H9 (cell line): ENCODE measurements at regions not wholly inside any gene's neighbourhood (a gene's known extent, or its start where the extent isn't known, plus 50 kb on each side); places are given as distances from the start of the nearest gene placed in this dataset.

ENCODE experiments used
- DNase-seq: peaks from one replicate; pipeline ENCODE4 v3.0.0-alpha.2; 2017
- H2AFZ ChIP-seq: one replicate; pipeline ENCODE4 v1.6.1; 2013; ENCODE audit warnings: mild to moderate bottlenecking, low read length, control low read depth, moderate library complexity
- H2AK5ac ChIP-seq: 2 replicates; pipeline ENCODE4 v1.6.1; 2013; ENCODE audit warnings: low read length, control low read depth, mixed read lengths; ENCODE audit not compliant: insufficient read length
- H2BK120ac ChIP-seq: one replicate; pipeline ENCODE4 v1.6.1; 2013; ENCODE audit warnings: low read depth, mild to moderate bottlenecking, low read length, control low read depth, inconsistent platforms; ENCODE audit not compliant: poor library complexity, severe bottlenecking
- H2BK12ac ChIP-seq: 2 replicates; pipeline ENCODE4 v1.6.1; 2013; ENCODE audit warnings: low read length, control low read depth, mixed read lengths, low read depth; ENCODE audit not compliant: insufficient read length
- H2BK15ac ChIP-seq: 2 replicates; pipeline ENCODE4 v1.6.1; 2013; ENCODE audit warnings: low read depth, low read length, control low read depth
- H2BK20ac ChIP-seq: one replicate; pipeline ENCODE4 v1.6.1; 2013; ENCODE audit warnings: low read depth, mild to moderate bottlenecking, low read length, control low read depth, inconsistent platforms; ENCODE audit not compliant: poor library complexity, severe bottlenecking
- H2BK5ac ChIP-seq: 2 replicates; pipeline ENCODE4 v1.6.1; 2013; ENCODE audit warnings: low read length, control low read depth, mixed read lengths; ENCODE audit not compliant: insufficient read length
- H3K14ac ChIP-seq: 2 replicates; pipeline ENCODE4 v1.6.1; 2013; ENCODE audit warnings: low read length, control low read depth; ENCODE audit not compliant: insufficient read depth
- H3K18ac ChIP-seq: 2 replicates; pipeline ENCODE4 v1.6.1; 2013; ENCODE audit warnings: low read depth, mild to moderate bottlenecking, mixed read lengths, low read length, control low read depth; ENCODE audit not compliant: insufficient read length
- H3K23ac ChIP-seq: 2 replicates; pipeline ENCODE4 v1.6.1; 2013; ENCODE audit warnings: low read length, control low read depth, mixed read lengths, low read depth; ENCODE audit not compliant: insufficient read length
- H3K23me2 ChIP-seq: 2 replicates; pipeline ENCODE4 v1.6.1; 2013; ENCODE audit warnings: low read depth, mild to moderate bottlenecking, mixed read lengths, low read length, control low read depth; ENCODE audit not compliant: insufficient read length, poor library complexity, severe bottlenecking
- H3K27ac ChIP-seq: 2 replicates; pipeline ENCODE4 v1.5.1; 2013; ENCODE audit warnings: low read length, control low read depth, mixed read lengths, low read depth; ENCODE audit not compliant: insufficient read length
- H3K27me3 ChIP-seq: 2 replicates; pipeline ENCODE4 v1.6.1; 2013; ENCODE audit warnings: low read length, control low read depth, inconsistent platforms; ENCODE audit not compliant: insufficient read depth
- H3K4ac ChIP-seq: 2 replicates; pipeline ENCODE4 v1.6.1; 2013; ENCODE audit warnings: low read depth, mild to moderate bottlenecking, control low read depth, inconsistent platforms, low read length, moderate library complexity
- H3K4me1 ChIP-seq: 2 replicates; pipeline ENCODE4 v1.6.1; 2013; ENCODE audit warnings: low read length, control low read depth, inconsistent platforms; ENCODE audit not compliant: insufficient read depth
- H3K4me2 ChIP-seq: 2 replicates; pipeline ENCODE4 v1.6.1; 2013; ENCODE audit warnings: low read length, control low read depth, mixed read lengths; ENCODE audit not compliant: insufficient read length, insufficient read depth
- H3K56ac ChIP-seq: 2 replicates; pipeline ENCODE4 v1.6.1; 2013; ENCODE audit warnings: low read depth, mild to moderate bottlenecking, mixed read lengths, low read length, control low read depth; ENCODE audit not compliant: insufficient read length
- H3K79me1 ChIP-seq: 2 replicates; pipeline ENCODE4 v1.6.1; 2013; ENCODE audit warnings: low read depth, mild to moderate bottlenecking, moderate library complexity, low read length, control low read depth, inconsistent platforms; ENCODE audit not compliant: insufficient read depth, poor library complexity, severe bottlenecking
- H3K79me2 ChIP-seq: 2 replicates; pipeline ENCODE4 v1.6.1; 2013; ENCODE audit warnings: low read length, control low read depth, inconsistent platforms; ENCODE audit not compliant: insufficient read depth
- H3K9ac ChIP-seq: 2 replicates; pipeline ENCODE4 v1.6.1; 2013; ENCODE audit warnings: low read length, control low read depth, mixed read lengths; ENCODE audit not compliant: insufficient read length; ENCODE audit errors: extremely low read depth
- H3K9me3 ChIP-seq: one replicate; pipeline ENCODE4 v1.6.1; 2013; ENCODE audit warnings: low read depth, low read length, inconsistent platforms; ENCODE audit not compliant: control insufficient read depth
- H3T11ph ChIP-seq: one replicate; pipeline ENCODE4 v1.6.1; 2013; ENCODE audit warnings: mild to moderate bottlenecking, low read length, control low read depth, inconsistent platforms
- H4K20me1 ChIP-seq: one replicate; pipeline ENCODE4 v1.6.1; 2013; ENCODE audit not compliant: control insufficient read depth, insufficient read length, insufficient read depth
- H4K5ac ChIP-seq: 2 replicates; pipeline ENCODE4 v1.6.1; 2013; ENCODE audit warnings: low read depth, mild to moderate bottlenecking, mixed read lengths, low read length, control low read depth; ENCODE audit not compliant: insufficient read length
- H4K8ac ChIP-seq: replicated peaks from 2 replicates; pipeline ENCODE4 v1.6.1; 2013; ENCODE audit warnings: low read length, control low read depth, mixed read lengths, low read depth; ENCODE audit not compliant: insufficient read length
- H4K91ac ChIP-seq: 2 replicates; pipeline ENCODE4 v1.6.1; 2013; ENCODE audit warnings: low read depth, mild to moderate bottlenecking, moderate library complexity, mixed read lengths, low read length, control low read depth; ENCODE audit not compliant: insufficient read length
- H3K27ac Mint-ChIP-seq, 3 experiments: 2 replicates in 2 of 3; 3 replicates in 1 of 3; pipeline ENCODE4 v1.8.0; 2020 to 2021; ENCODE audit warnings: mixed read lengths in 3 of 3, mild to moderate bottlenecking in 1 of 3, moderate library complexity in 1 of 3
- H3K27me3 Mint-ChIP-seq: 2 replicates; pipeline ENCODE4 v1.8.0; 2021; ENCODE audit warnings: low read depth, mild to moderate bottlenecking, moderate library complexity, mixed read lengths
- H3K36me3 Mint-ChIP-seq, 3 experiments: 2 replicates in 2 of 3; 3 replicates in 1 of 3; pipeline ENCODE4 v1.8.0; 2020 to 2021; ENCODE audit warnings: low read depth in 3 of 3, mixed read lengths in 3 of 3; ENCODE audit not compliant: insufficient read depth in 1 of 3
- H3K4me1 Mint-ChIP-seq, 2 experiments: 2 replicates each; pipeline ENCODE4 v1.8.0; 2020; ENCODE audit warnings: mixed read lengths in 2 of 2
- H3K4me3 Mint-ChIP-seq, 2 experiments: 2 replicates in 1 of 2; 3 replicates in 1 of 2; pipeline ENCODE4 v1.8.0; 2020 to 2021; ENCODE audit warnings: mild to moderate bottlenecking in 2 of 2, mixed read lengths in 2 of 2, moderate library complexity in 1 of 2
- H3K9me3 Mint-ChIP-seq, 2 experiments: 2 replicates in 1 of 2; 3 replicates in 1 of 2; pipeline ENCODE4 v1.8.0; 2020; ENCODE audit warnings: mild to moderate bottlenecking in 2 of 2, mixed read lengths in 2 of 2, moderate library complexity in 1 of 2
- WGBS: extraction: QIAGEN DNeasy Blood & Tissue Kit; methylation state at CpG from one replicate; pipeline ENCODE4 v1.1.7; 2013; ENCODE audit warnings: missing lambda C conversion rate, low lambda C conversion rate, mixed read lengths; ENCODE audit not compliant: insufficient read length; ENCODE audit errors: extremely low coverage; 5-methylcytosine and 5-hydroxymethylcytosine counted together
- TF ChIP-seq, protein P1 (sequence below): fragments of 200-600 bp; sonication (generic); conservative IDR thresholded peaks from 3 replicates; pipeline ENCODE4 v1.8.0; 2021; ENCODE audit warnings: antibody characterized with exemption, mild to moderate bottlenecking

DNA sequence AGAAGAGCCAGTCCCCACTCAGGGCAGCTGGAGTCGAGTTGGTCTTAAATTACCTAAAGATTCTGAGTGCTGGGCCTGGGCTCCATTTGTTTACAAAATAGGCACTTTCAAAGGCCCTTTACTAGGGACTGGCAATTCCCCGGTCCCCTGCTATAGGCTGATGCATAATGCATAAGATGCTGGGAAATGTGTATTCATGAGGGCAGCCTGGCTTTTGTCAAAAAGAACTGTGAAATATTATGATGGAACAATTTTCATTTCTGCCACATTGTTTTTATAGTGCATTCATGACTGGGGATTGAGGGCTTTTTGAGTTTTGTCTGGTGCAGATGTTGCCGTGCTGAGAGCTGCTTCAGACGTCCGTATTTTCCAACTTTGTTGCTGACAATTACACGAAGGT is 617.0 kb upstream of the CDH5 start:
- no peak overlapping the region for H3T11ph ChIP-seq
- no peak overlapping the region for H2BK20ac ChIP-seq
- WGBS, result no CpG with 5 or more reads among the region's 6 CpGs
- H3K27ac ChIP-seq, result no peak overlapping the region
- H3K14ac ChIP-seq, result no peak overlapping the region
- H4K91ac ChIP-seq, result no peak overlapping the region
- Mint-ChIP-seq H3K9me3 (no peaks in the 10 kb centered on the region), H3K27ac (no peak overlapping the region), H3K27me3 (no peaks in the 10 kb centered on the region), H3K4me3 (no peak overlapping the region; a peak in 1 of 5 replicates), H3K36me3 (no peaks in the 10 kb centered on the region), H3K4me1 (peaks cover 23 to 32% of the 10 kb centered on the region in 2 experiments)
- no peak overlapping the region for H3K18ac ChIP-seq
- H4K20me1 ChIP-seq, result no peaks in the 10 kb centered on the region
- H3K9me3 ChIP-seq, result no peaks in the 10 kb centered on the region
- H2BK5ac ChIP-seq, result no peak overlapping the region
- no peaks in the 10 kb centered on the region for H3K4me1 ChIP-seq
- no peak for DNase-seq
- H2AFZ ChIP-seq, result no peak overlapping the region
- H3K23ac ChIP-seq, result no peak overlapping the region
- no peak overlapping the region for H3K9ac ChIP-seq
- H3K4me2 ChIP-seq, result no peak overlapping the region
- H3K27me3 ChIP-seq, result no peaks in the 10 kb centered on the region
- H3K56ac ChIP-seq, result no peak overlapping the region
- H3K79me2 ChIP-seq, result no peaks in the 10 kb centered on the region
- TF ChIP-seq, protein P1, sequence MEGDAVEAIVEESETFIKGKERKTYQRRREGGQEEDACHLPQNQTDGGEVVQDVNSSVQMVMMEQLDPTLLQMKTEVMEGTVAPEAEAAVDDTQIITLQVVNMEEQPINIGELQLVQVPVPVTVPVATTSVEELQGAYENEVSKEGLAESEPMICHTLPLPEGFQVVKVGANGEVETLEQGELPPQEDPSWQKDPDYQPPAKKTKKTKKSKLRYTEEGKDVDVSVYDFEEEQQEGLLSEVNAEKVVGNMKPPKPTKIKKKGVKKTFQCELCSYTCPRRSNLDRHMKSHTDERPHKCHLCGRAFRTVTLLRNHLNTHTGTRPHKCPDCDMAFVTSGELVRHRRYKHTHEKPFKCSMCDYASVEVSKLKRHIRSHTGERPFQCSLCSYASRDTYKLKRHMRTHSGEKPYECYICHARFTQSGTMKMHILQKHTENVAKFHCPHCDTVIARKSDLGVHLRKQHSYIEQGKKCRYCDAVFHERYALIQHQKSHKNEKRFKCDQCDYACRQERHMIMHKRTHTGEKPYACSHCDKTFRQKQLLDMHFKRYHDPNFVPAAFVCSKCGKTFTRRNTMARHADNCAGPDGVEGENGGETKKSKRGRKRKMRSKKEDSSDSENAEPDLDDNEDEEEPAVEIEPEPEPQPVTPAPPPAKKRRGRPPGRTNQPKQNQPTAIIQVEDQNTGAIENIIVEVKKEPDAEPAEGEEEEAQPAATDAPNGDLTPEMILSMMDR, result no peak
- no peaks in the 10 kb centered on the region for H3K23me2 ChIP-seq
- H4K5ac ChIP-seq, result no peak overlapping the region
- no peak overlapping the region for H2BK12ac ChIP-seq
- no peak overlapping the region for H4K8ac ChIP-seq
- no peaks in the 10 kb centered on the region for H3K79me1 ChIP-seq
- H2BK15ac ChIP-seq, result no peak overlapping the region
- no peak overlapping the region for H2BK120ac ChIP-seq
- no peak overlapping the region for H2AK5ac ChIP-seq
- no peak overlapping the region for H3K4ac ChIP-seq
